ENCODE measurements at regions not wholly inside any gene's neighbourhood (a gene's known extent, or its start where the extent isn't known, plus 50 kb on each side); places are given as distances from the start of the nearest gene placed in this dataset.
"Not testable (repeated sequence)": the region's sequence is repeated elsewhere in the genome, so short reads cannot be mapped to it uniquely, and the experiment has no call there.

GRCh38 chr10:91745090-91745831, 53.0 kb upstream of the TNKS2 start:
- DNase-seq = no peak

- no peak for DNase-seq
Measured at GRCh38 chr10:91743465-91743864, 54.8 kb upstream of the TNKS2 start.

- DNase-seq = no peak
Measured at GRCh38 chr10:91742229-91742628, 56.0 kb upstream of the TNKS2 start.

- DNase-seq = no peak
Measured at GRCh38 chr10:91741356-91741755, 56.9 kb upstream of the TNKS2 start.

- DNase-seq = no peak
Measured at GRCh38 chr10:91740353-91740924, 57.8 kb upstream of the TNKS2 start.

- not testable (repeated sequence) for DNase-seq
Measured at GRCh38 chr10:91732265-91732664, 66.0 kb upstream of the TNKS2 start.

GRCh38 chr10:91729339-91729738, 68.9 kb upstream of the TNKS2 start:
- DNase-seq = not testable (repeated sequence)

GRCh38 chr10:91726355-91726754, 71.9 kb upstream of the TNKS2 start:
- no peak for DNase-seq

GRCh38 chr10:91724933-91725332, 73.3 kb upstream of the TNKS2 start:
- no peak for DNase-seq

- no peak for DNase-seq
Measured at GRCh38 chr10:91713461-91714072, 80.7 kb upstream of the PPP1R3C start.

GRCh38 chr10:91711885-91712680, 79.2 kb upstream of the PPP1R3C start:
- DNase-seq = no peak

GRCh38 chr10:91709394-91709798, 76.5 kb upstream of the PPP1R3C start:
- no peak for DNase-seq

- no peak for DNase-seq
Measured at GRCh38 chr10:91708174-91708861, 75.4 kb upstream of the PPP1R3C start.

GRCh38 chr10:91707236-91707635, 74.4 kb upstream of the PPP1R3C start:
- no peak for DNase-seq

GRCh38 chr10:91705948-91706670, 73.2 kb upstream of the PPP1R3C start:
- DNase-seq = no peak

- no peak for DNase-seq
Measured at GRCh38 chr10:91702620-91703019, 69.7 kb upstream of the PPP1R3C start.

GRCh38 chr10:91700788-91701444, 68.0 kb upstream of the PPP1R3C start:
- no peak for DNase-seq

GRCh38 chr10:91700273-91700672, 67.4 kb upstream of the PPP1R3C start:
- DNase-seq = no peak

GRCh38 chr10:91698258-91698657, 65.4 kb upstream of the PPP1R3C start:
- no peak for DNase-seq

- DNase-seq = peak in 1 of 2 donors; percentile 25
Measured at GRCh38 chr10:91694170-91694794, 61.4 kb upstream of the PPP1R3C start.

- no peak for DNase-seq
Measured at GRCh38 chr10:91691981-91692380, 59.1 kb upstream of the PPP1R3C start.

Data from CD4-positive, alpha-beta T cell treated with Interferon alpha-2 for 1 hour (primary cell).